GM19467 (cell line): ENCODE measurements at regions not wholly inside any gene's neighbourhood (a gene's known extent, or its start where the extent isn't known, plus 50 kb on each side); places are given as distances from the start of the nearest gene placed in this dataset.

Source experiments
- ATAC-seq: cut with Tn5 transposase; IDR thresholded peaks from one replicate; pipeline ENCODE4 v1.9.1; 2021; ENCODE audit warnings: mild to moderate bottlenecking, moderate library complexity; ENCODE audit not compliant: unreplicated experiment

GRCh38 chr20:48102931-48103660 lies 317.8 kb upstream of the SULF2 start:
- no peak for ATAC-seq

DNA sequence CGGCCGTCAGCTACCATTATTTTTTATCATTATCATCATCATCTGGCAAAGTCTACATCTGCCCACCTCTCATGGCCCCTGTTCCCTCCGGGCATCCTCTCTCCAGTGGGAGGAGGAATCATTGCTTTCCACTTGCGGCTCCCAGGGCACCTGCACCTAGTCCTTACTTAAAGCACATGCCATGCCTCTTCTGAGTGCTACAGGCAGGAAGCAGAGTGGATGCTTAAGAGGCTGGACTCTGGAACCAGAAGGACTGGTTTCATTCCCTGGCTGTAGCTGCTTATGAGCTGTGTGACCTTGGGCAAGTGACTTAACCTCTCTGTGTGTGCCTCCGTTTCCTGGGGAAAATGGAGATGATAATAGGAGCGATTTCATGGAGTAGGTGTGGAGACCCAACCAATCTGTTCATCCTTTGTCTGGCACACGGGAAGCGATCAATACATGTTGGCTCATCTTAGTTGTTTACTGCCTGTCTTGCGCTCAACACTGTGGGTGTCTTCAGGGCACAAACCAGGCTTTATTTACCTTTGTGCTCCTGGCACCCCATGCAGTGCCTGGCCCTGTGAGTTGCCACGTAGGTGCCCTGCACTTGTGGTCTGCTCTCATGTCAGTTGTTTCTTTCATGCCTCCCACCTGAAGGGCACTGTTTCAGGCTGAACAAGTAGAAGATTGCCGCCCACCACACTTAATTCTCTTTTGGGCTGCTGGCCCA lies 317.0 kb upstream of the SULF2 start:
- no peak for ATAC-seq

DNA sequence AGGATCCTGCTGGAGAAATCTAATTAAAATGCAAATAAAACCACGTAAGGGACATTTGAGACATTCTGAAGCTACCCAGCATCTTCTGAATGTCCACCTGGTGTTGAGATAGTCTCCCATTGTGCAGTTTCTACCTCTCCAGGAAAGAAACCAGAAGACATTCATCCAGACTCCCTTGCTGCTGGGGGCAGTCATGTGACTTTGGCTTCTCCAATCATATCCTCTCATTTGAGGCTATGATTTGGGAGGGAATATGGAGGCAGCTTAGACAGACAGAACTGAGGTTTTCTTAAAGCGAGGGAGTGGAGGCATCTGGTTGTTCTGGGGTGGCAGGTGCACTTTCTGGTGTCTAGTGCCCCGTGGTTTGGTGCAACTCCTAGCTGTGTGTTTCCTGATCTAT lies 315.2 kb upstream of the SULF2 start:
- ATAC-seq = no peak

- ATAC-seq = no peak
Measured at GRCh38 chr20:48098866-48099265, 313.6 kb upstream of the SULF2 start.

- no peak for ATAC-seq
Measured at GRCh38 chr20:48098099-48098498, 312.8 kb upstream of the SULF2 start.

GRCh38 chr20:48096957-48097890 lies 311.9 kb upstream of the SULF2 start:
- ATAC-seq = no peak

GRCh38 chr20:48096212-48096875 lies 311.1 kb upstream of the SULF2 start:
- no peak for ATAC-seq

GRCh38 chr20:48094944-48095343 lies 309.7 kb upstream of the SULF2 start:
- no peak for ATAC-seq

DNA sequence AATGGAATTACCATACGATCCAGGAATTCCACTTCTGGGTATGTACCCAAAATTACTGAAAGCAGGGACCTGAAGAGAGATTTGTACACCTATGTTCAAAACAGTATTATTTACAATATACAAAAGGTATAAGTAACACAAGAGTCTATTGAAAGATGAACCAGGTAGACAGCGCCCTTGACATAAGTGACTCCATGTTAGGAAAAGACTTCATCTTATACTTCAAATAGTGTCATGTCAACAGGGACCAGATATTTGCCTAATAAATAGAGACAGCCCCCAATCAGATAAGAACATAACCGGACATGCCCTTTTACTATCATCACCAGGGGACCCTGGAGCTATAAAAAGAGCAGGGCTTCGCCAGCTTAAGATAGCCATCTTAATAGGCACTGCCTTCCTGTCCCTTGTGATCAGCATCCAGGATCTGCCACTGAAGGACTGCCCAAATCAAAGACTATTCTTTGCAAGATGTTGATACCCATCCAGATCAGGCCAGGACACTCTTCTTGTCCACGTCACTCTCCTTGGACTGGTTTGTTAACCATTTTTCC lies 309.0 kb upstream of the SULF2 start:
- ATAC-seq = no peak

GRCh38 chr20:48092596-48093280 lies 307.5 kb upstream of the SULF2 start:
- no peak for ATAC-seq

DNA sequence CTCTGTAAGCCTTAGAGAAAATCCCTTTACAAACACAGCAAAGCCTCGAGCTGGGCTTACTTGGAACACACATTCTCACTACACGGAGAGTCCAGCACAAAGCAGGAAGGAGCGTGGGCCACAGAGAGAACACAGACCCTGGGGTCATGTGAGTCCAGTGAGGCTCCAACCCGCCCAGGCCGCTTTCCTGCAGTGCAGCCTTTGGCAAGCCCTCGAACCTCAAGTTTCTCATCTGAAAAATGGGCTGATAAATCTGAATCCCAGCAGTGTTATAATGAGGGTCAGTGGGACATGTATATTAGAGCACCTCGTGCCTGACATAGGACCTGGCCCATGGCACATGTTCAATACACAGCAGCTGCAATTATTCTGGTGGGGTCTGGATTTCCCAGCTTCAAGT lies 305.5 kb upstream of the SULF2 start:
- ATAC-seq = no peak

DNA sequence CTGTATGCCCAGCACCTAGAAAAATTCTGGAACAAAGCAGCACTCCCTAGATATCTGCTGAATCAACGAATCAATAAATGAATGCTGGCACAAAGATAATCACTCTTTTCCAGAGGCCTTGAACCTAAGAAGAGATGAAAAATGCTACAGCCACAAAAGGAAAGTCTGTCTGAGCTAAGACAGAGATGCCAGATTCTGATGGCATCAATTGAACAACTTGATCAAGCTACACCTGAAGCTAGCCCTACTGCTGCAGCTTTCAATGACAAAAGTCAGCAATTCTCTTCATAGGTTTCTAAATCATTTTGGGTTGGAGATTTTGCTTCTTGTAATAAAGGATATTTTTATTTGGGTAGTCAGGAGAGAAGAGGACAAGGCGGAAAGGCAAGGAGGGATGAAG lies 305.0 kb upstream of the SULF2 start:
- no peak for ATAC-seq

- ATAC-seq = no peak
Measured at GRCh38 chr20:48080583-48080982, 295.3 kb upstream of the SULF2 start.

GRCh38 chr20:48079028-48079427 lies 293.7 kb upstream of the SULF2 start:
- no peak for ATAC-seq

GRCh38 chr20:48076747-48077146 lies 291.5 kb upstream of the SULF2 start:
- no peak for ATAC-seq

GRCh38 chr20:48076247-48076646 lies 291.0 kb upstream of the SULF2 start:
- no peak for ATAC-seq

- no peak for ATAC-seq
Measured at GRCh38 chr20:48075591-48076174, 290.4 kb upstream of the SULF2 start.

- ATAC-seq = no peak
Measured at GRCh38 chr20:48070991-48071652, 285.8 kb upstream of the SULF2 start.

GRCh38 chr20:48069596-48069995 lies 284.3 kb upstream of the SULF2 start:
- ATAC-seq = no peak
